ENCODE measurements at regions not wholly inside any gene's neighbourhood (a gene's known extent, or its start where the extent isn't known, plus 50 kb on each side); places are given as distances from the start of the nearest gene placed in this dataset.

- DNase-seq, result no peak
Observed at GRCh38 chr16:86357950-86358349, 152.4 kb upstream of the FOXF1 start.

GRCh38 chr16:86359571-86359970 is 150.8 kb upstream of the FOXF1 start:
- DNase-seq, result no peak

GRCh38 chr16:86362155-86362849 is 148.0 kb upstream of the FOXF1 start:
- no peak for DNase-seq

- DNase-seq, result no peak
Observed at GRCh38 chr16:86363057-86363490, 147.3 kb upstream of the FOXF1 start.

- no peak for DNase-seq
Observed at GRCh38 chr16:86363836-86364618, 146.3 kb upstream of the FOXF1 start.

GRCh38 chr16:86364653-86365380 is 145.5 kb upstream of the FOXF1 start:
- no peak for DNase-seq

GRCh38 chr16:86365513-86366273 is 144.6 kb upstream of the FOXF1 start:
- DNase-seq, result no peak

- no peak for DNase-seq
Observed at GRCh38 chr16:86366481-86366880, 143.8 kb upstream of the FOXF1 start.

GRCh38 chr16:86367291-86368072 is 142.8 kb upstream of the FOXF1 start:
- no peak for DNase-seq

- no peak for DNase-seq
Observed at GRCh38 chr16:86368261-86368660, 142.1 kb upstream of the FOXF1 start.

- DNase-seq, result no peak
Observed at GRCh38 chr16:86370062-86370461, 140.3 kb upstream of the FOXF1 start.

- DNase-seq, result no peak
Observed at GRCh38 chr16:86371083-86371803, 139.1 kb upstream of the FOXF1 start.

GRCh38 chr16:86372193-86372592 is 138.1 kb upstream of the FOXF1 start:
- DNase-seq, result no peak

GRCh38 chr16:86373276-86373901 is 136.9 kb upstream of the FOXF1 start:
- no peak for DNase-seq

- no peak for DNase-seq
Observed at GRCh38 chr16:86374603-86375130, 135.7 kb upstream of the FOXF1 start.

- DNase-seq, result no peak
Observed at GRCh38 chr16:86375364-86375763, 135.0 kb upstream of the FOXF1 start.

- DNase-seq, result no peak
Observed at GRCh38 chr16:86375851-86376250, 134.5 kb upstream of the FOXF1 start.

GRCh38 chr16:86376837-86377236 is 133.5 kb upstream of the FOXF1 start:
- DNase-seq, result no peak

- DNase-seq, result no peak
Observed at GRCh38 chr16:86377251-86378022, 132.9 kb upstream of the FOXF1 start.

GRCh38 chr16:86378128-86378527 is 132.2 kb upstream of the FOXF1 start:
- DNase-seq, result no peak

Data from NCI-H1105 (cell line).